ENCODE measurements at regions not wholly inside any gene's neighbourhood (a gene's known extent, or its start where the extent isn't known, plus 50 kb on each side); places are given as distances from the start of the nearest gene placed in this dataset.

DNA sequence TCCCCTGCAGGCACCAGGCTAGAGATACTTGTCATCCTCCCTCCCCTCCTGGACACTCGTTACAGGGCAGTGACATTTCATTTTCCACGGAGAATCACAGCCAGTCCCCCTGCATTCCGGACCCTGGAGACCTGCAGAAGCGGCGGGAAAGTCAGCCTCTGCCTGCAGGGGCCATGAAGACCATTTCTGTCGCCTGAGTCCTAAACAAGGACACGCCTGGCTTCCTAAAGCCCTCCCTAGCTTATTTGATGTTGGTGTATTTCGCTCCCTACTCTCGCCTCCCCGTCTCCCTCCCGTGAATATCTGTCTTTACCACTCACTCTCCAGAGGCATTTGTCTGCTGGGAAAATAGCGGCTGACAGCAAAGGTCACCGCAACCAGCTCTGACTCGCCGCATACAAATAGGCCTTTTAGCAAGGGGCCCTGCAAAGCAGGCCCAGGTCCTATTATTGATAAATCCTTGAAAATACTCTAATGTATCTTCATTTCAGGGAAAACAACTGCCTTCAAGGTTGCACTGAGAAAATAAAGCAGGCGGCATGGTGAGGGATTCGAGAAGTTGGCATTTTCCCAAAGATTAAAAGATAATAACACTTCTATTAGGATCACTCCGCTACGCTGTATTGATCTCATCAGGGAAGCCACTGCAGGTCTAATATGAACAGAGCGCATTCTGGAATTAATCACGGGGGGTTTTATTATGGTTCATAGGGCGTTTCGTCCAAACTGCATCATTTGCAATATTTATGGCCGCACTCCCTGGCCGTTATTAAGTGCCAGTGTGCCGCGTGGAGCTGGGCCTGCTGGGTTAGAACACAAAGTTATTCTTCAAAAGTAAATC is 447.1 kb upstream of the CDH5 start:
- no peaks in the 10 kb centered on the region for H3K27me3 ChIP-seq (ENCODE audit: control insufficient read depth in 1 of 2, insufficient read depth in 2 of 2, low read length in 2 of 2)
- in situ Hi-C loops (cut with HindIII; ENCODE audit: extremely low pct_ligation_motif_present, low pct_unique_long_range_greater_than_20kb): no loop called here
- no TSS peak for BruUV-seq (replicated peaks)
- H3K9ac ChIP-seq (ENCODE audit: insufficient read depth, low read depth, low read length): no peak overlapping the region
- H3K27ac ChIP-seq (ENCODE audit: extremely low read length, insufficient read depth, low read length): no peak overlapping the region
- H3K4me3 ChIP-seq (replicated peaks in 1 of 3; ENCODE audit: insufficient read depth in 1 of 3, low read depth in 2 of 3, low read length in 3 of 3): no peak overlapping the region
- H3K4me2 ChIP-seq (ENCODE audit: low read depth, low read length): no peak overlapping the region
- no peaks in the 10 kb centered on the region for H3K79me2 ChIP-seq (ENCODE audit: insufficient read depth, low read length)
- H3K4me1 ChIP-seq (ENCODE audit: insufficient read depth, low read length): no peaks in the 10 kb centered on the region
- H4K20me1 ChIP-seq (ENCODE audit: insufficient read depth, low read length): no peaks in the 10 kb centered on the region
- intact Hi-C loops (cut with micrococcal nuclease; ENCODE audit: unreplicated experiment): no loop called here
- 60% methylated on average over 26 of the region's 27 CpGs for WGBS (ENCODE audit: low lambda C conversion rate)
- TF ChIP-seq PRPF4 (IDR thresholded peaks at IDR 0.05; ENCODE audit: low read depth, low read length, poor library complexity, severe bottlenecking) (no peak), PAX8 (CRISPR knock-in tag; IDR thresholded peaks at IDR 0.05; ENCODE audit: borderline replicate concordance) (no peak), MIXL1 (CRISPR knock-in tag; IDR thresholded peaks at IDR 0.05) (no peak), NAIF1 (CRISPR knock-in tag; IDR thresholded peaks at IDR 0.05; ENCODE audit: borderline replicate concordance) (no peak), WIZ (CRISPR knock-in tag; IDR thresholded peaks at IDR 0.05) (no peak), HOXA7 (CRISPR knock-in tag; IDR thresholded peaks at IDR 0.05) (no peak)
- TF ChIP-seq, protein P1, sequence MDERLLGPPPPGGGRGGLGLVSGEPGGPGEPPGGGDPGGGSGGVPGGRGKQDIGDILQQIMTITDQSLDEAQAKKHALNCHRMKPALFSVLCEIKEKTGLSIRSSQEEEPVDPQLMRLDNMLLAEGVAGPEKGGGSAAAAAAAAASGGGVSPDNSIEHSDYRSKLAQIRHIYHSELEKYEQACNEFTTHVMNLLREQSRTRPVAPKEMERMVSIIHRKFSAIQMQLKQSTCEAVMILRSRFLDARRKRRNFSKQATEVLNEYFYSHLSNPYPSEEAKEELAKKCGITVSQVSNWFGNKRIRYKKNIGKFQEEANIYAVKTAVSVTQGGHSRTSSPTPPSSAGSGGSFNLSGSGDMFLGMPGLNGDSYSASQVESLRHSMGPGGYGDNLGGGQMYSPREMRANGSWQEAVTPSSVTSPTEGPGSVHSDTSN (CRISPR knock-in tag; IDR thresholded peaks at IDR 0.05): no peak
- DNase-seq (ENCODE audit: low spot score) (no peak), ATAC-seq (no peak; the same call in 2 of the 3 replicates), FAIRE-seq (no peak)
- no peaks in the 10 kb centered on the region for H3K36me3 ChIP-seq (replicated peaks in 1 of 2; ENCODE audit: control insufficient read depth in 1 of 2, insufficient read depth in 2 of 2, low read length in 2 of 2)
- ChIA-PET POLR2A (no interaction called here), CTCF (ENCODE audit: low intra/inter-chr PET ratio, low total read pairs) (no interaction called here)
- no peak overlapping the region for H2AFZ ChIP-seq (ENCODE audit: low read length)
- H3K9me3 ChIP-seq (ENCODE audit: low read length): no peaks in the 10 kb centered on the region

DNA sequence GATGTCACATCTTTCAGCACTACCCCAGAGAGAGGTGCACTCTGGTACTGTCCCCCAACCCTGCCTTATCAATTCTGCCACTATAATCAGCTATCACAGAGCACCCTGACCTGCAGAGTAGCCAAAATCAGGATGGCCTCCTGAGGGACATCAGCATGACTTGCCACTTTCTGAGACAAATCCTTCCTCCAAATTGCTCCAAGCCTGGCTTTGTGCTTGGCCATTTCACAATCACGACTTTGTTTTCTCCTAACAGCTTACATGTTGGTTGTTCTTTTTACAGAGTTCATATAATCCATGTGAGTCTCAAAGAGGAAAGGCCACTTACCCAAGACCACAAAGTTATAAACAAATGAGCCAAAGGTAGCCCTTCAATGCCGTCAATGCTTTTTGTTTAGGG is 449.0 kb upstream of the CDH5 start:
- Histone ChIP-seq H3K79me2 (ENCODE audit: insufficient read depth, low read length) (no peaks in the 10 kb centered on the region), H2AFZ (ENCODE audit: low read length) (no peak overlapping the region), H3K4me1 (ENCODE audit: insufficient read depth, low read length) (no peaks in the 10 kb centered on the region), H3K4me2 (ENCODE audit: low read depth, low read length) (no peak overlapping the region), H3K9me3 (ENCODE audit: low read length) (no peaks in the 10 kb centered on the region), H3K27ac (ENCODE audit: extremely low read length, insufficient read depth, low read length) (no peak overlapping the region), H3K4me3 (replicated peaks in 1 of 3; ENCODE audit: insufficient read depth in 1 of 3, low read depth in 2 of 3, low read length in 3 of 3) (no peak overlapping the region), H4K20me1 (ENCODE audit: insufficient read depth, low read length) (no peaks in the 10 kb centered on the region), H3K9ac (ENCODE audit: insufficient read depth, low read depth, low read length) (no peak overlapping the region), H3K27me3 (ENCODE audit: control insufficient read depth in 1 of 2, insufficient read depth in 2 of 2, low read length in 2 of 2) (no peaks in the 10 kb centered on the region), H3K36me3 (replicated peaks in 1 of 2; ENCODE audit: control insufficient read depth in 1 of 2, insufficient read depth in 2 of 2, low read length in 2 of 2) (no peaks in the 10 kb centered on the region)
- intact Hi-C loops (cut with micrococcal nuclease; ENCODE audit: unreplicated experiment) (no loop called here), in situ Hi-C loops (cut with HindIII; ENCODE audit: extremely low pct_ligation_motif_present, low pct_unique_long_range_greater_than_20kb) (no loop called here)
- BruUV-seq (replicated peaks): no TSS peak
- CTCF ChIA-PET (ENCODE audit: low intra/inter-chr PET ratio, low total read pairs): no interaction called here
- no peak for FAIRE-seq
- DNase-seq (ENCODE audit: low spot score): no peak
- no peak for ATAC-seq
- 0% methylated on average over 2 of the region's 2 CpGs for WGBS (ENCODE audit: low lambda C conversion rate)
- POLR2A ChIA-PET: no interaction called here
- no peak for TF ChIP-seq ZKSCAN5 (CRISPR knock-in tag; IDR thresholded peaks at IDR 0.05)
- TF ChIP-seq CEBPB (IDR thresholded peaks at IDR 0.05; ENCODE audit: borderline replicate concordance, low read depth, low read length): 0 out of 2 replicates have a peak, but pooled peaks have one; percentile 3
